Fibroblast of upper back skin (primary cell): ENCODE measurements at regions not wholly inside any gene's neighbourhood (a gene's known extent, or its start where the extent isn't known, plus 50 kb on each side); places are given as distances from the start of the nearest gene placed in this dataset.
"Not testable (repeated sequence)": the region's sequence is repeated elsewhere in the genome, so short reads cannot be mapped to it uniquely, and the experiment has no call there.

Source experiments
- DNase-seq: peaks from one replicate; pipeline ENCODE4 v3.0.0-alpha.2; 2013

DNA sequence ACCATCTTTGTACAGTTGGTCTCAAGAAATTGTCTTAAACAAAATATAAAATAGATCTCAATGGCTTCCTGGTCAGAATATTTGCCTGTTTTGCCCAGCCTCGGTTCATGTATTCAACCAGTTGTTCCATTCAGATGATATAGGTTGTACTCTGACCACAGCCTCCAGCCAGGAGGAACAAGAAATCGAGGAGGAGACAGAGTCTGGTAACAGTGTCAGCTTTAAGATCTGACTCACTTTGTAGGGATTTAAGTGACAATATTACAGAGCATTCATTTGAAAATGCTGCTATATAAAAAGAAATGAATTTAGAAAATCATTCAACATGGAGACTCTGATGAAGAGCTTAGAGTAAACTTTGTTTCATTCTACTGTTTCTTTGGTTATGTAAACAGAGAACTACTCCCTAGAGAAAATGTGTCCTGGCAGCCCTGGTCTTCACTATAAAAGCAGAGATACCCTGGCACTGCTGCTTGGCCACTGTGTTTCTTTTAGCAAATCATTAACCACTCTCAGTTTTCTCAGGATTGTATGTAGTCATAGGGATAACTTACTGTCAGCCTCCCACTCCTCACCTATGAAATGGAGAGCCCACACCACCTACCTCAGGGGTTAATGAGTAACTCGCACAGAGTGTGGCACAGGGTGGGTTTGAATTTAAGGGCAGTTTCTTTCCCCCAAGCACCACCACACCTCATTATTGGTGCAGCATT lies 53.5 kb downstream of the PAGE2 start:
- no peak for DNase-seq

DNA sequence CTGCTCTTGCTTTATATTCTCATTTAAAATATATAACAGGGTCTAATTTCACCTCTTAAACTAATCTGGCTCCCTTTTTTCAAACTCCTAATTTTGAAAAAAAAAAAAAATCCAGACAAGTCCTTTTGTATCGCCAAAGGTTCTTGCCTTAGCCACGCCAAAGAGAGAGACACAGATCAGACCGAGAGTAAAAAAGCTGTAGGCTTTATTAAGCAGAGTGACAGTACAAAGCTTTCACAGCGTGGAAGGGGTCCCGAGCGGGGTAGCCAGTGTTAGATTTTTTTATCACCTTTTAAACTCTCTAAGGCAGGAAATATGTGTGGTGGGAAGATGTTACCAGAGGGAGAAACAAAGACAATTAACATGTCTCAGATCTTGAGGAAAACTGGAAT lies 54.1 kb downstream of the PAGE2 start:
- no peak for DNase-seq

DNA sequence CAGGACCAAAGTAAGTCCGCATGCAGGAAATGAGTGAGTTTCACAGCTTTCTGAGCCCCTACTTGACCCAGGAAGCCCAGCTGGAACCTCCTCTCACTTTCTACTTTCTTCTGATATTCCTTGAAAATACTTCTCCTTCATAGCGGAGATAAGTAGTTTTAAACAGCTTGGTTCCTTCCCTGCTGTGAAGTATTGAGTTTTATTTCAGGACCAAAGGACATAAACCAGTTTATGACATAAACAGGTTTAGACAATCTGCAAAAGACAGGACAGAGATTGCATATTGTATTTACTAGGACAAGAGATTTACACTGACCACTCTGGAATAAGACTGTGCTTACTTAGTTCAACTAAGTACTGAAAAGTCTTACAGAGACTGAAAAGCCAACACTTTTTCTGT lies 54.8 kb downstream of the PAGE2 start:
- no peak for DNase-seq

DNA sequence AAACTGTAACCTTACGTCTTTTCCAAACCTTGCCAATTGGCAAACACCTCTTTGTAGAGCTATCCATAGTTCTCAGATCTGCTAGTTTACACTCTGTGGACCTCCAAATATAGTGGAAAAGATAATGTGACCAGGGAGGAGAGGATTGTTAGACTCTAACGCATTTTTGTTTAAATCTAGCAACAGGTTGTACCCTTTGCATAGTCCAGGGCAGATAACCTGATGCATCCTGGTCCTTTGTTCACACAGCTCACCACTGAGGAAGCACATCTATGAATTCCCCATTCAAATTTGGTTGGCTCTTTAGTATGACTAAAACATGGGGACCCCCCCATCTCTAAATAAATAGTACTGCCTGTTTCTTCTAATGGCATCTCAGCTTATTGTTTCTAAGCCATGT lies 55.9 kb downstream of the PAGE2 start:
- DNase-seq: no peak

DNA sequence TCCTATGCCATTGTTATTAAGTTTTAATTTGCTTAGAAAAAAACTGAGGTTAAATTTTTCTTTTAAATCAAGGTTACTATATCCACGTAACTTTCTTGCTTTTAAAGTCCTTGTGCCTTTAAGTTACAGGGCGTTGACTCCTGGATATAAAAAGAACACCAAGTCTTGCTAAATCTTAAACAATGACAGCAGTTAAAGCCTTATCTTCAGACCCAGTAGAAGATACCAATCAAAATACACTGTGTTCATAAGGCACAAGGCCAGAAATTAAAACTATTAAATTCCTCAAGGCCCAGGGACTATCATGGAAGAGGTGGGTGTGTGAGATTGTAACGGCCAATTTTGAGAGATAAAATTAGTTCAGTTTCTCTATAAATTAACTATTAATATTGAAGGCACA lies 60.4 kb downstream of the PAGE2 start:
- DNase-seq: no peak

DNA sequence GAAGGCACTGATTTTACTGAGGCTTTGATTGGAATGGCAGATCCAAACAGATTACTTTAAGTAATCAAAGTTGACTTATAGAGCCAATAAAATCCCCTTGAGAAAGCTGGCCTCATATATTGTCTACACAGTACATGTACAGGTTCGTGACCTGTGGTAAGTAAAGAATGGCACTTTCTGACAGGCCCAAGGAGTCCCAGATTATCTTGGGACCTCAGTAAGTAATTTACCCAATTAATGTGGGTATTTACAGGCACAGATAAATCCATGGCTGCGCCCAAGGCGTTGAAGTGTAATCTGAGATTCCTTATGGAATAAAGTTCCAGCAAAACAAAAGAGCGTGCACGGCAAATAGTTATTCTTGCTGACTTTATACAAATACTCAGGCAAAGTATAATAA lies 62.4 kb downstream of the PAGE2 start:
- no peak for DNase-seq

DNA sequence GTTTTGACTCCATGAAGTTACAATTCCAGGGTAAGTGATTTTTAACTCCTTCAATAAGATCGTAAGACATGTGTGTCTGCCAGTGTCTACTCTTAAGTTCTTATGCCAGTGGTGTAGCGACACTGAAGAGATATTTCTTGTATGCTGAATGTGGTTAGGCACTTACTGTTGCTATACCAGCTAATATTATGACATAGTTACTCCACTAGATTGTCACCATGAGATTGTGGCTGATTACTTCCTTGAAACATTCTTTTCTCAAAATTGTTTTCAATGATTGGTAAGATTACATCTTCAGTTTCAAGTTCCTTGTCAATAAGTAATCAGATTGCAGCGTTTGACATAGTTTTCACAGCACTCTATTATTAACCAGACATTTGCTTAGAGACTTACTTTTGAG lies 60.6 kb upstream of the PAGE5 start:
- DNase-seq: no peak

DNA sequence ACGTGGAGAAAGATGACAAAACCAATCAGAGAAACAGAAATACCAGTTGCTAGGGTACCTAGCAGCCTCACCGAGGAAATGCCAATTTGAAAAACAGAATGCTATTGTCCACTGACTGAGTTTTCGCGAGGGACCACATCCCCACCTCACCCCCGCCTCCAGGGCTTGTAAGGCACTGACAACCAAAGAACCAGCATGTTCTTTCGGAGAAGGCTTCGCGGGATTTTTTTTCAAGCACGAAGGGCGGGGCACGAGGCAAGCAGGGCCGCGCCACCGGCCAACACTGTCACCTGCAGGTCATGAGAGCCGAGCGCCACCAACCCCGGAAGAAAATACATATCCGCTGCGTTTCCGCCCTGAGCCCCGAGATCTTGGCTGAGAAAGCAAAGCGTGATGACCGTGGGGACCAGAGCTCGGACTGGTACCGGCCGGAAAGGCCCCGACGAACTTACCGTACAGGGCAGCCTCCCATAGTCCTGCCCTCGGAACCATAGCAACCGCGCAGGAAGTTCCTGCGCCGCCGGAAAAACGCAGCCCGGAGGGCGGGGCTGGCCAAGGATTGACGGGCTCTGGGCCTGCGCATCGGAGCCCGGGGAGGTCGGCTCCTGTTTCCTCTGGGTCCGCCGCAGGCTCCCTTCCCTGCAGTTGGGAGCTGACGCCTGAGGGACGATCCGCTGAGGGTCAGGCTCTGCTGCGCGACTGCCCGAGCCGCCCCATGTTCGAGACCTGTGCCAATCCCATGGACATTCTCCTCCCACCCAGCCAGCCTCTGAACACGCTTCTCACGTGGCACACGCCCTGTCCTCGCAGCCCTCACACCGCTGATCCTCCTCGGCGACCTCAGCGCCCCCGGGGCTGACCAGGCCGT lies 59.2 kb upstream of the PAGE5 start:
- peak; percentile 87 for DNase-seq

DNA sequence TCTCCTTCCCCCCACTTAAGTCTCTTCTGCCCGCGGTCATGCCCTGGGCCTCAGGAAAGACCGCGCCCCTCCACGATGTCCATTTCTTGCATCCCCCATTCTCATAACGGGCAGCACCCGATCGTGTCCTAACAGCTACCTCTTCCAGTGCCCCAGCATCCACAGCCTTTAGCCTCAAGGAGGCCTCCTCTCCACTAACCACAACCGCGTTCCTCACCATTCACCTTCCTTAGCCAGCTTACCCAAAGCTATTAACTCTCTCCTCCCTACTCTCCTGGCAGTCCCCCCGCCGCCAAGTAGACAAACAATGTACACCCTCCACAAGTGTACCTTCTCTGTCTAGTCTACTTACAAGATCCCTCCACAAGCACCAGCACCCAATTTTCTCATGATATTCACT lies 58.6 kb upstream of the PAGE5 start:
- no peak for DNase-seq

DNA sequence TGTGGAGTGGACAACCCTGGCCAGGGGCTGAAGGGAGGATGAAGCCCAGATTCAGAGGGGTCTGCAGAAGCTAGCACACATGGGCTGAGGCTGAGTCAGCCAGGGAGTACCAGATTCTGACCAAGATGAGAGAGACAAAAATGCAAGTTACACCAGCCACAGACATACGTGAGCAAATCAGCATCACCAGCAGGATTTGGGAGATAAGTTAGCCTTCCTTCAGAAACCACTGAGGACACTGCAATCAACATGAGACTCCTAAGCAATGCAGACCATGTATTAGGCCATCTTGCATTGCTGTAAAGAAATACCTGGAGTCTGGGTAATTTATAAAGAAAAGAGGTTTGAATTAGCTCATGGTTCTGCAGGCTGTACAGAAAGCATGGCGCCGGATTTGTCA lies 57.0 kb upstream of the PAGE5 start:
- no peak for DNase-seq

DNA sequence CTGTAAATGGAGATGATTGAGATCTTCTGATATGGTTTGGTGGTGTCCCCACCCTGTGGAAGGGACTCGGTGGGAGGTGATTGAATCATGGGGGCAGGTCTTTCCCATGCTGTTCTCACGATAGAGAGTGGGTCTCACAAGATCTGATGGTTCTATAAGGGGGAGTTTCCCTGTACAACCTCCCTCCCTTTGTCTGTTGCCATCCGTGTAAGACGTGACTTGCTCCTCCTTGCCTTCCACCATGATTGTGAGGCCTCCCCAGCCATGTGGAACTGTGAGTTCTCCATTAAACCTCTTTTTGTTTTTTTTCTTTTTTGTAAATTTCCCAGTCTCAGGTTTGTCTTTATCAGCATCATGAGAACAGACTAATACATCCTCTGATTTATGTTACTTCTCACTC lies 55.1 kb upstream of the PAGE5 start:
- DNase-seq: not testable (repeated sequence)

DNA sequence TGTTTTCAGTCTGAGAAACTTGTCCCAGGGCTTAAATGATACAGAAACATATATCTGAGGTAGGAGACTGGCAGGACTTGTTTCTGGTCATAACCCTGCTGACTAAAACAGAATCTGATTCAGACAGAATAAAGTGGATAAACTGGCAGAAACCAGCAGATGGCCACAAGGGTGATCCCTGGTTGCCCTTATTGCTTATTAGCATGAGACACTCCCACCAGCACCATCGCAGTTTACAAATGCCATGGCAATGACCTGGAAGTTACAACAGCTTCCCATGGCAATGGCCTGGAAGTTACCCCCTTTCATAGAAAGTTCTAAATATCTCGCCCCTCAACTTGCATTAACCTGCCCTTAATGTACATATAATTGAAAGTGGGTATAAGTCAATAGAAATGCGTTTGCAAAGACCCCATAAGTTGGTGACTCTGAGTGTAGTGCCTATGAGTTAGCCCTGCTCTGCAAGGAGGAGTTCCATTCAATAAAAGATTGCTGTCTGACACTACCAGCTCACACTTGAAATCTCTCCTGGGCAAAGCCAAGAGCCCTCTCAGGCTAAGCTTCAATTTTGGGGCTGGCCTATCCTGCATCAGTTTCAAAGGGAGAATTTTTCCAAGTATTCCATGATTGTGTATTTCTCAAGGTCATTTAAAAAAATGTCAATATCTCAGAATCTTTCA lies 52.9 kb upstream of the PAGE5 start:
- DNase-seq: no peak

DNA sequence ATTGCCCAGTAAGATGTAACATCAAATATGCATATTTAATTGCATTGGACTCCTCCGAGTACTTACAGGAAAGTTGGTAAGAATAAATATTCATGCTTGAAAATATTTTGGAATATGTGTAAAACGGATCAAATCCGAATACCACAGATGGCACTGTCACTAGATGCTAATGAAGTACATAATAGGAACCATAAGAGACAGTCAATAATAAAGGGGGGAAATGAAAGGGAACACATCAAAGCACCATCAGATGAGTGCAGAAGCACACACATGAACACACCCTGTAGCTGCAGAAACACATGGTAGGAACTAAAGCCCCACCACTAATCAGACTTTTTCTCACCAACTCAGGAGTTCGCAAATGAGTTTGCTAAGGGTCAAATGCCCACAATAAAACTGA lies 52.2 kb upstream of the PAGE5 start:
- no peak for DNase-seq

DNA sequence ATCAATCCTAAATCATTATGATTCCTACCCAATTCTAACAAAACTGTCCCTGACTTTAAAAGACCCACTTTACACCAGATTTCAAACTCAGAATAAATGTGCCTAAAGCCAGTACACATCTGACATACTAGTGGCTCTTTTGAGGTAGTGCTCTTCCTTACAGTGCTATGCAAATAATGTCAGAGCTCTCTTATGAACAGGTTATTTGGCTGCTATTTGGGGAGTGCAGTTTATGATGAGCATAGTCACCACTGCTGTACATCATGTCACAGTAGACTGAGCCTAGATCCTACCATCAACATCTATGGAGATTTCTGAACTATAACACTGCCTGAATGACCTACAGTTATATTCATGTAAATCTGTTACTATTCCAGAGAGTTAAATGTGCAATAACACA lies 50.4 kb upstream of the PAGE5 start:
- DNase-seq: no peak
